ENCODE measurements at regions not wholly inside any gene's neighbourhood (a gene's known extent, or its start where the extent isn't known, plus 50 kb on each side); places are given as distances from the start of the nearest gene placed in this dataset.

DNA sequence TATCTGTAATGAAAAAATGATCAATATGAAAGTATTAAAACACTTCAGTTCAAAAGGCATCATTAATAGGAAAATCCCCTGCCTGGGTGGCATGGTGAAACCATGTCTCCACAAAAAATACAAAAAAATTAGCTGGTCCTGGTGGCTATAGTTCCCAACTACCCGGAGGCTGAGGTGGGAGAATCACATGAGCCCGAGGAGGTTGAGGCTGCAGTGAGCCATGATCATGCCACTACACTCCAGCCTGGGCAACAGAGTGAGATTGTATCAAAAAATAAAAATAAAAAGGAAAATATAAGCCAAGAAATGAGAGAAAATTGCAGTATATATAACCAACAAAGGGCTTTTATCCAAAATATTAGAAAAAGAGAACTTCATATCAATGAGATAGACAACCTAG lies 71.6 kb upstream of the MYCN start:
- no peak for DNase-seq

GRCh38 chr2:15869396-15869795 lies 71.0 kb upstream of the MYCN start:
- DNase-seq: no peak

GRCh38 chr2:15869871-15870270 lies 70.5 kb upstream of the MYCN start:
- DNase-seq: no peak

GRCh38 chr2:15870565-15870964 lies 69.8 kb upstream of the MYCN start:
- DNase-seq: no peak

DNA sequence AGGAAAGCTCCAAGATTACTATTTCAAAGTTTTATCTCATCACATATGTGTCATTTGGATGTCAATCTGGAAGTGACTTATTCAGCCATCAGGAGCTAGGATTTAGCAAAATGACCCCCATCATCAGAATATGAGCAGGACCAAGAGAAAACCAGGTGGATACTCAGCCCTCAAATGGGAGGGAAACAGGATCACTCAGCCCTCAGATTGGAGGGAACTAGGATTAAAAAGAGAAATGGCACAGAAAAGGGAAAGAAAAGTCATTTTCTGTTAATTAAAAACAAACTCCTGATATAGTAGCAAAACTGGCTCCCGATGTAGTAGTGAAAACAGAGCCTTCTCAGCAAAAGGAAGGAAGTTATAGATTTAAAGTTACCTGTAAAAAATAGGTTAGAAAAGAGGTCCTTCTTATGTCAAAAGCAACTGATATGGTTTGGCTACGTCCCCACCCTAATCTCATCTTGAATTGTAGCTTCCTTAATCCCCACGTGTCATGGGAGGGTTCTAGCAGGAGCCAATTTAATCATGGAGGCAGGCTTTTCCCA lies 69.0 kb upstream of the MYCN start:
- no peak for DNase-seq

GRCh38 chr2:15872854-15873253 lies 67.5 kb upstream of the MYCN start:
- no peak for DNase-seq

DNA sequence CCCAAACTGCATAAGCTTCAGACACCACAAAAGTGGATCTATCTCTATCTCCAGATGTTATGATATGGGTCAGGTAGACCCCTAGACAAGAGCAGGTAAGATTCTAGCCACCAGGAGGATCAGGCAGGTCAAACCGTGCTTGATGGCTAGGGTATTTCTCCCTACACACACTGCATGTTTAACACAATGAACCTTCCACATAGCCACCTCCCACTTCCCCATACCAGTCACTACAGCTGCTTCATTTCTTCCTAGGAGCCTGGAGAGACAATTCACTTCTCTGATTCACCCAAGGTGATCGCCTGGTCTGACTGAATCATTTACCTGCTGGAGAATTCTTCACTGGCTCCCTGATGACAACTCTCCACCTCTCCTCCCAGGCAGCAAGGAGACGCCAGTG lies 66.0 kb upstream of the MYCN start:
- no peak for DNase-seq

DNA sequence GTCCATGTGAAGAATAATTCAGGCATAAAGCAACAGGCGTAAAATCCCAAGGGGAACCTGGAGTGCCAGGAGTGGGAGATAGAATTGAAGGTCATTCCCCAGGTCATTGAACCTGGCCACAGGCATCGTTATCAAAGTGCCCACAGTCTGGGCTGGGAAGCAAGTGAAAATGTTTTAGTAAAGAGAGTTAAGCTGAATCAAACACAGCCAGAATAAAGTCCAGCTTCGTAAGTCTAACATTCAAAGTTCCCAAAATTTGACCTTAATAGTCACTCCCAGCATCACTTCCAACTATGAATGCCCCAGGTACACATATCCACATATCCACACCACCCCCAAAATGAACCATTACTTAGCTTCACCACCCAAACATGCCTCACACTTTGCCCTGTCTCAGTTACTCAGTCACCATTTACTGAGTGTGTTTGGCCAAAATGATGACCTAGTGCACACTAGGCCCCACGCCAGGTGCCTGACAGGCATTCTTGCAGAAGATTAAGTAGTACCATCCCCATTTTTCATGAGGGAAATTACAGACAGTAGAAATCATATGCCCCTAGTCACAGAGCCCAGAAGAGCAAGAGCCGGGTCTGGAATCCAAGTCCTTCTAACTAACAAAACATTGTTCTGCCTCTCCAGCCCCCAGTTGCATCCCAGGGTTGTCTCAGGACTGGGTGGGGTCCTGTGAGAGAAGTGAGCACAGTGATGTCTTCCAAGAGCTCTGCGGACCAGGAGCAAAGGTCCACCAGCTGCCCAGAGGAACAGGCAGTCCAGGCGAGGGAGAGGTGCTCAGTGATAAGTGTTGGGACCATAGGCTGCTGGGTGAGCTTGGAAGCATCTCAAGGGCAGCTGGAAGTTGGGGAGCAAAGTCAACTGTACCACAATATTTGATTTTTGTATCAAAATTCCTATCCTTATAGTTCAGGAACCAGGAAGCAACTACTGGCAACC lies 65.2 kb upstream of the MYCN start:
- DNase-seq: no peak

GRCh38 chr2:15875969-15876705 lies 64.2 kb upstream of the MYCN start:
- no peak for DNase-seq

GRCh38 chr2:15880226-15881119 lies 59.9 kb upstream of the MYCN start:
- no peak for DNase-seq

DNA sequence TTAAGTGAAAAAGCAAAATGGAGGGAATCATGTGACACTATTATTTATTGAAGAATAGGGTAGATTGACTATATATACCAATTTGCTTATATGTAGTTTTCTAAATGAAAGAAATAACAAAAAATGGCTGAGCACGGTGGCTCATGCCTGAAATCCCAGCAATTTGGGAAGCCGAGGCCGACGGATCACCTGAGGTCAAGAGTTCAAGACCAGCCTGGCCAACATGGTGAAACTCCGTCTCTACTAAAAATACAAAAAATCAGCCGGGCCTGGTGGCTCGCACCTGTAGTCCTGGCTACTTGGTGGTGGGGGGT lies 59.3 kb upstream of the MYCN start:
- DNase-seq: no peak

- DNase-seq: no peak
Measured at GRCh38 chr2:15881676-15882075, 58.7 kb upstream of the MYCN start.

DNA sequence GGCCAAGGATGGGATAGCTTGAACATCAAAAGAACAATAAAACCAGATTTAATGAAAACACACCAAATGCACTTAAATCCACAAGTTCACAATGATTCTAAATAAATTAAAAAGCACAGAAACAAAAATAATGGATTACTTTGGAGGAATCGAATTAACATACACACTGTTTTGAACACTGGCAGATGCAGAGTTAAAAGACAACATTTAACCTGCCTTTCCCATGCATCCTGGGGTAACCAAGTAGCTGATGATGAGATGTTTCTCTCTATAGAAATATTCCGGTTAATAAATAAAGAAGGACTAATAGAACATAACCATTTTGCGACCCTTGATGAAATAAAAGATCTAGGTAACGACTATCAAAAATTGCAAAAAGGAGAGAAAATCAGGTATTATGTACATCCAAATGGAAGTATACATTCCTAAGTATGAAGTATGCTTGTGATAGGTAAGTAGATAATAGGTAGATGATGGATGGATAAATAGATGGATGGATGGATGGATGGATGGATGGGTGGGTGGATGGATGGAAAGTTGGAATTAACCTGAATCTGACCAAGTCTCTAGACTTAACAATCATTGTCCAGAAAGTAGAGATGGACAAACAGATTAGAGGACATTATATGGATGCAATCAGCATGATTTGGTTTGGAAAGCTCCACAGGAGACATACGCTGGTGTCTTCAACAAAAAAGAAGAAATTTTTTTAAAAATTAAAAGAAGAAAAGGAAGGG lies 57.4 kb upstream of the MYCN start:
- no peak for DNase-seq

DNA sequence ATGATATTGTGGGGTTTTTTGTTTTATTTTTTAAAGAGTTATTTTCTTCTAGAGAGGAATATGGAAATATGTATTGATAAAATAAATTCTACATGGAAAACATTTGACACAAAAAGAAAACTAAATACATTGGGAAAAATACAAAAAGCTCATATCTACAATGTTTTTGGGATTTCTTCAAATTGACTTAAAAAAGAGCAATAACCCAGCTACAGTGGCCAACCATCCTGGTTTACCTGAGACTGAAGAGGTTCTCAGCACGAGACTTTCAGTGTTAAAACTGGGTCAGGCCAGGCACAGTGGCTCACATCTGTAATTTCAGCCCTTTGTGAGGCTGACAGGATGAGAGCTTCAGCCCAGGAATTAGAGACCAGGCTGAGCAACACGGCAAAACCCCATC lies 56.7 kb upstream of the MYCN start:
- no peak for DNase-seq

DNA sequence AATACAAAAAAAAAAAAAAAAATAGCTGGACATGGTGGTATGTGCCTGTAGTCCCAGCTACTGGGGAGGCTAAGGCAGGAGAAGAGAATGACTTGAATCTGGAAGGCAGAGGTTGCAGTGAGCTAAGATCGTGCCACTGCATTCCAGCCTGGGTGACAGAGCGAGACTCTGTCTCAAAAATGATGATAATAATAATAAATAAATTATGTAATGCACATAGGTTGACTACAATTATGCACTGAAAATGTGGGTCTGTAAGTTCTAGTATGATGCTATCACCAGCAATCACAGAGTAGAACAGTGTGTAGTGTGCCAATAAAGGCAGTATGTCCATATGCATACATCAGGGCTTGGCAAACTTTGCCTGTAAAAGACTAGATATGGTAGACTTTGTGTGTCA lies 55.6 kb upstream of the MYCN start:
- DNase-seq: no peak

DNA sequence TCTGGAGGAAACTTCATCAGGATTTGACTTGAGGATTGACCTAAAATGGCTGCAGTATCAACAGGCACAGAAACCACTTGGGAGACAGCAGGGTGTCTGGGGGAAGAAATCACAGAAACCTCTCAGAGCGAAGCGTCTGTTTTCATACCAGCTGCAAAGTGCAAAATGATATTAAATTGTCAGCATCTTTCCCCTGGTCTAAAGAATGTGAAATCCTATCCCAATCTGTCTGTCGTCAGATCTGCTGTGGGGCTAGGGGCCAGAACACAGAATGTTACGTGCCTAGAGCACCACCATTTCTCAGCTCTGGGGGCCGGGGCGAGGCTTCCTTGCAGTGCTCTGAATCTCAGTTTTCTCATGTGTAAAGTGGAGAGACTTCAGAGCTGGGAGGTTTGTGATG lies 54.1 kb upstream of the MYCN start:
- no peak for DNase-seq

DNA sequence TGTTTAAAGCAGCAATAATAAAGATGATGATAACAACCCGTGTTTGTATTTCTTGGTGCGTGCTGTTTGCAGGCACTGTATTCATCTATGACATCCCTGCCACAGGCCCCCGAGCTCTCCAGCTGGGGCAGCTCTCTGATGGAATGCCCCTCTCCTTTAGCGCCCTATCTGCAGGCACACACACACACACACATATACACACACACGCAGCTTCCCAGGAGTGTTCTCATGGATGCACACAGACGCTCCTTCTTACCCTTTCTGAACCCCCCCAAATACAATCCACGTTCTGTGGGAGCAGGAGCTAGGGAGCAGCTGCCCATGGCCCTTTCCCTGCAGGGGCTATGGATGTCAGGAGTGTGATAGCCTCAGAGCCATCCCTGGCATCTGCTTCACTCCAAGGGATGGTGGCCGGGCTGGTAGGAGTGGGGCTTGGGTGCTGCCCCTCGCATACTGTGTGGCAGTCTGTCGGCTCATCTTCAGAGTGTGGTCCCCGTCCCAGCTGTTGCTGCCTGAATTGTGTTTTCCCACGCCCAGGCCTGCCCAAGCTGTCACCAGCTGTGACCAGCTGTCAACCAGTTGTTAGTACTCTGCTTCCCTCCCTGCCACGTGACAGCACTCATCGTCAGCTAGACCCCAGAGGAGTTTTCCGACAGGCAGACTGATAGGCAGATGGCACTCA lies 50.8 kb upstream of the MYCN start:
- DNase-seq: no peak

DNA sequence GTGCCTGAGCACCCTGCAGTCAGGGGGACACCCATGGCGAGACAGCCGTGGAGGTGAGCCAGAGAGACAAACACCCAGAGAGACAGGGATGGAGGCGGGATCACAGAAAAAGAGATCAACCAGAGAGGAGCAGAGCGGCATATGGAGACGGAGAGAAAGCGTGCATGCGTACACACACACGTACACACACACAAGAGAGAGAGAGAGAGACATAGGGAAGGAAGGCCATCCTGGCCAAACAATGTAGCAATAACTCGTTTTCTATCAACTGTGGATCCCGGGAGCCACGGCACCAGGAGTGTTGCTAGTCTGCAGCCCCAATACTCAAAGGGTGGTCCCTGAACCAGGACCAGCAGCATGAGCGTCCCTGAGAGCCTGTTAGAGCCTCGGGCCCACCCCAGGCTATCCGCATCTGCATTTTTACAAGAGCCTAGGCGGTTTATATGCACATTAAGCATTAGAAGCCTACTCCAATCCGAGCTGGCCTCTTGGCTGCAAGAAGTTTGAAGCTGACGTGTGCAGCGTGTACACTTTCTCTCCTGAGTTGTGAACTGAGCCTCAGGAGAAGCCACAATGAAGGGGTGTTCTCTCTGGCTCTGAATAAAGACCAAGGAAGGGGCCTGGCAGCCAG lies 50.1 kb upstream of the MYCN start:
- no peak for DNase-seq

Measured in fibroblast of skin of back (primary cell).